Neuronal stem cell (in vitro differentiated cells): ENCODE measurements at regions not wholly inside any gene's neighbourhood (a gene's known extent, or its start where the extent isn't known, plus 50 kb on each side); places are given as distances from the start of the nearest gene placed in this dataset.

ENCODE experiments used
- DNase-seq: peaks from one replicate; pipeline ENCODE4 v3.0.0-alpha.2; 2013; ENCODE audit warnings: low spot score
- H2AFZ ChIP-seq: one replicate; pipeline ENCODE4 v1.6.1; 2013; ENCODE audit warnings: mild to moderate bottlenecking, low read length, inconsistent platforms
- H2AK5ac ChIP-seq: 2 replicates; pipeline ENCODE4 v1.6.1; 2013; ENCODE audit warnings: low read depth, mild to moderate bottlenecking, inconsistent platforms, low read length, moderate library complexity, mixed read lengths
- H2BK120ac ChIP-seq: 2 replicates; pipeline ENCODE4 v1.6.1; 2013; ENCODE audit warnings: low read depth, mild to moderate bottlenecking, inconsistent platforms, low read length, moderate library complexity, mixed read lengths
- H2BK12ac ChIP-seq: one replicate; pipeline ENCODE4 v1.6.1; 2013; ENCODE audit warnings: low read length, inconsistent platforms
- H2BK15ac ChIP-seq: 2 replicates; pipeline ENCODE4 v1.6.1; 2013; ENCODE audit warnings: mild to moderate bottlenecking, low read length, inconsistent platforms, mixed read lengths
- H2BK5ac ChIP-seq: one replicate; pipeline ENCODE4 v1.6.1; 2013; ENCODE audit warnings: inconsistent platforms, mild to moderate bottlenecking, low read length, moderate library complexity
- H3K14ac ChIP-seq: one replicate; pipeline ENCODE4 v1.6.1; 2013; ENCODE audit warnings: low read length, inconsistent platforms
- H3K18ac ChIP-seq: 2 replicates; pipeline ENCODE4 v1.6.1; 2013; ENCODE audit warnings: low read length, inconsistent platforms
- H3K23ac ChIP-seq: 2 replicates; pipeline ENCODE4 v1.6.1; 2013; ENCODE audit warnings: low read depth, mild to moderate bottlenecking, mixed read lengths, low read length, inconsistent platforms; ENCODE audit not compliant: poor library complexity
- H3K27ac ChIP-seq: replicated peaks from 3 replicates; pipeline ENCODE4 v1.5.1; 2013; ENCODE audit warnings: low read length, inconsistent platforms
- H3K27me3 ChIP-seq, 3 experiments: 2 replicates each; pipeline ENCODE4 v1.6.1; 2013; ENCODE audit warnings: low read length in 3 of 3, mild to moderate bottlenecking in 2 of 3, inconsistent platforms in 1 of 3, low read depth in 1 of 3, mixed read lengths in 1 of 3, moderate library complexity in 1 of 3; ENCODE audit not compliant: control insufficient read depth in 3 of 3, insufficient read depth in 3 of 3
- H3K36me3 ChIP-seq, 2 donors: replicated peaks in 1 of 2; 2 replicates each; pipeline ENCODE4 v1.6.1; 2013; ENCODE audit warnings: low read length in 2 of 2; ENCODE audit not compliant: control insufficient read depth in 2 of 2, insufficient read depth in 2 of 2
- H3K4ac ChIP-seq: 2 replicates; pipeline ENCODE4 v1.6.1; 2013; ENCODE audit warnings: inconsistent platforms, mild to moderate bottlenecking, low read length, moderate library complexity
- H3K4me1 ChIP-seq, 2 donors: 1 replicate in 1 of 2; 2 replicates in 1 of 2; pipeline ENCODE4 v1.6.1; 2013; ENCODE audit warnings: low read length in 2 of 2, low read depth in 1 of 2; ENCODE audit not compliant: control insufficient read depth in 2 of 2, insufficient read depth in 1 of 2
- H3K4me2 ChIP-seq: one replicate; pipeline ENCODE4 v1.6.1; 2013; ENCODE audit warnings: mild to moderate bottlenecking, low read length, inconsistent platforms; ENCODE audit not compliant: insufficient read depth, poor library complexity, severe bottlenecking
- H3K4me3 ChIP-seq, 2 donors: 2 replicates each; pipeline ENCODE4 v1.5.1; 2013; ENCODE audit warnings: low read length in 2 of 2, mild to moderate bottlenecking in 2 of 2, inconsistent platforms in 1 of 2, moderate library complexity in 1 of 2
- H3K79me1 ChIP-seq: one replicate; pipeline ENCODE4 v1.6.1; 2013; ENCODE audit warnings: low read depth, mild to moderate bottlenecking, inconsistent platforms, low read length, moderate library complexity
- H3K9ac ChIP-seq: one replicate; pipeline ENCODE4 v1.6.1; 2013; ENCODE audit warnings: mild to moderate bottlenecking, low read depth, low read length, inconsistent platforms; ENCODE audit not compliant: poor library complexity
- H3K9me3 ChIP-seq, 2 donors: replicated peaks in 1 of 2; 2 replicates each; pipeline versions ENCODE3 to v1.6.1; 2013; ENCODE audit warnings: low read length in 2 of 2, mild to moderate bottlenecking in 2 of 2, inconsistent platforms in 1 of 2, low read depth in 1 of 2, mixed read lengths in 1 of 2, moderate library complexity in 1 of 2; ENCODE audit not compliant: control insufficient read depth in 2 of 2, insufficient read depth in 1 of 2
- H4K8ac ChIP-seq: one replicate; pipeline ENCODE4 v1.6.1; 2013; ENCODE audit warnings: low read depth, mild to moderate bottlenecking, inconsistent platforms, low read length, moderate library complexity
- H4K91ac ChIP-seq: one replicate; pipeline ENCODE4 v1.6.1; 2013; ENCODE audit warnings: low read length, low read depth, mild to moderate bottlenecking, inconsistent platforms; ENCODE audit not compliant: poor library complexity
- WGBS, 2 donors: extraction: QIAGEN DNeasy Blood & Tissue Kit; methylation state at CpG; one replicate each; pipeline ENCODE4 v1.1.7; 2013; ENCODE audit warnings: missing lambda C conversion rate in 2 of 2, mixed read lengths in 1 of 2; ENCODE audit not compliant: insufficient read length in 2 of 2, insufficient replicate concordance in 1 of 2; ENCODE audit errors: extremely low coverage in 2 of 2; 5-methylcytosine and 5-hydroxymethylcytosine counted together

- Histone ChIP-seq H4K91ac (no peak overlapping the region), H4K8ac (no peak overlapping the region), H3K27me3 (no peaks in the 10 kb centered on the region), H3K36me3 (no peaks in the 10 kb centered on the region), H2AFZ (no peak overlapping the region), H3K4me3 (no peak overlapping the region), H3K4ac (no peak overlapping the region), H2BK120ac (no peak overlapping the region), H3K9ac (no peak overlapping the region), H3K9me3 (peaks cover 0 to 6% of the 10 kb centered on the region in 2 donors), H3K18ac (no peak overlapping the region), H2BK12ac (no peak overlapping the region), H3K27ac (no peak overlapping the region), H3K4me1 (no peaks in the 10 kb centered on the region), H3K14ac (no peak overlapping the region), H3K79me1 (no peaks in the 10 kb centered on the region), H3K23ac (no peak overlapping the region), H3K4me2 (no peak overlapping the region), H2BK15ac (no peak overlapping the region), H2AK5ac (no peak overlapping the region), H2BK5ac (no peak overlapping the region)
- DNase-seq, result no peak
These were observed 615.3 kb upstream of the SLIT2 start for GRCh38 chr4:19636451-19636850.

- WGBS, 2 donors, result no CpG with 5 or more reads among the region's 1 CpG
- H4K91ac ChIP-seq, result no peak overlapping the region
- no peak overlapping the region for H2AFZ ChIP-seq
- no peaks in the 10 kb centered on the region for H3K27me3 ChIP-seq
- H2AK5ac ChIP-seq, result no peak overlapping the region
- no peak overlapping the region for H3K4me3 ChIP-seq
- H3K36me3 ChIP-seq, result no peaks in the 10 kb centered on the region
- H2BK120ac ChIP-seq, result no peak overlapping the region
- no peak overlapping the region for H2BK12ac ChIP-seq
- no peak for DNase-seq
- no peak overlapping the region for H3K4ac ChIP-seq
- no peak overlapping the region for H3K18ac ChIP-seq
- no peak overlapping the region for H4K8ac ChIP-seq
- no peak overlapping the region for H3K27ac ChIP-seq
- no peak overlapping the region for H2BK15ac ChIP-seq
- peaks cover 0 to 6% of the 10 kb centered on the region in 2 donors for H3K9me3 ChIP-seq
- H3K9ac ChIP-seq, result no peak overlapping the region
- no peak overlapping the region for H3K14ac ChIP-seq
- no peaks in the 10 kb centered on the region for H3K79me1 ChIP-seq
- no peak overlapping the region for H2BK5ac ChIP-seq
- no peak overlapping the region for H3K23ac ChIP-seq
- no peaks in the 10 kb centered on the region for H3K4me1 ChIP-seq
- H3K4me2 ChIP-seq, result no peak overlapping the region
These were observed 619.9 kb upstream of the SLIT2 start for GRCh38 chr4:19631814-19632213.

GRCh38 chr4:19623866-19624265 lies 627.8 kb upstream of the SLIT2 start:
- H3K4me2 ChIP-seq, result no peak overlapping the region
- no peak overlapping the region for H2AFZ ChIP-seq
- H2AK5ac ChIP-seq, result no peak overlapping the region
- no peak overlapping the region for H3K18ac ChIP-seq
- H3K14ac ChIP-seq, result no peak overlapping the region
- H2BK15ac ChIP-seq, result no peak overlapping the region
- H3K27ac ChIP-seq, result no peak overlapping the region
- H3K36me3 ChIP-seq, result no peaks in the 10 kb centered on the region
- no peak overlapping the region for H2BK120ac ChIP-seq
- no peak overlapping the region for H2BK5ac ChIP-seq
- no peaks in the 10 kb centered on the region for H3K79me1 ChIP-seq
- no peak overlapping the region for H2BK12ac ChIP-seq
- H4K91ac ChIP-seq, result no peak overlapping the region
- H3K9me3 ChIP-seq, result no peaks in the 10 kb centered on the region
- DNase-seq, result no peak
- H3K23ac ChIP-seq, result no peak overlapping the region
- no peak overlapping the region for H4K8ac ChIP-seq
- no peak overlapping the region for H3K4me3 ChIP-seq
- no peaks in the 10 kb centered on the region for H3K4me1 ChIP-seq
- no peaks in the 10 kb centered on the region for H3K27me3 ChIP-seq
- no CpG with 5 or more reads among the region's 1 CpG for WGBS, 2 donors
- no peak overlapping the region for H3K9ac ChIP-seq
- no peak overlapping the region for H3K4ac ChIP-seq

- H2AK5ac ChIP-seq, result no peak overlapping the region
- H4K8ac ChIP-seq, result no peak overlapping the region
- H2BK15ac ChIP-seq, result no peak overlapping the region
- no peak overlapping the region for H3K14ac ChIP-seq
- no peak overlapping the region for H3K4me2 ChIP-seq
- no peak for DNase-seq
- no peak overlapping the region for H3K18ac ChIP-seq
- H3K27me3 ChIP-seq, result no peaks in the 10 kb centered on the region
- H3K79me1 ChIP-seq, result no peaks in the 10 kb centered on the region
- no peak overlapping the region for H3K4me3 ChIP-seq
- peaks cover 0 to 5% of the 10 kb centered on the region in 2 donors for H3K9me3 ChIP-seq
- H2BK5ac ChIP-seq, result no peak overlapping the region
- H3K36me3 ChIP-seq, result no peaks in the 10 kb centered on the region
- WGBS, 2 donors, result no CpG with 5 or more reads among the region's 5 CpGs
- H3K23ac ChIP-seq, result no peak overlapping the region
- H3K9ac ChIP-seq, result no peak overlapping the region
- no peak overlapping the region for H2BK120ac ChIP-seq
- H3K27ac ChIP-seq, result no peak overlapping the region
- no peak overlapping the region for H3K4ac ChIP-seq
- H3K4me1 ChIP-seq, result no peaks in the 10 kb centered on the region
- peak overlapping the region; percentile 7 for H2AFZ ChIP-seq
- H4K91ac ChIP-seq, result no peak overlapping the region
- no peak overlapping the region for H2BK12ac ChIP-seq
These were observed 636.5 kb upstream of the SLIT2 start for GRCh38 chr4:19615086-19615689.
